ENCODE measurements at regions not wholly inside any gene's neighbourhood (a gene's known extent, or its start where the extent isn't known, plus 50 kb on each side); places are given as distances from the start of the nearest gene placed in this dataset.

DNA sequence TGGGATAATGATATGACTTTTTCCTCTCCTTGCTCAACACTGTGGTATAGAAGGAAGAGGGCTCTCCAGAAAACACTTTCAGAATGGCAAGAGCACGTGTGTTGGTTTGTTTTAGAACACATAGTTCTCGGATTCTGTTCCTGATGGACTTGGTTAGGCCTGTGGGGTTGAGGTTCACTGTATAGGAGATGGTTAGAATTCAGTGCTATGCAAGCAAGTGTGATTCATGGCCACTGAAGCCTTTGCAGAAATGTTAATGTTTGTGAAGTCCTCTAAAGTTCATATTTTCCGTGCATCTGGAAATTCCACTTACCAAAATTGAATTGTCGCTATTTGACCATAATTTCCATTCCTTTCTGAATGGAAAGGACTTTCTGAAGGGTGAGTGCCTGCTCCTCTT, 233.2 kb upstream of the DDHD1 start:
- H3K27me3 ChIP-seq (ENCODE audit: insufficient read depth, low read length) = no peaks in the 10 kb centered on the region
- no peaks in the 10 kb centered on the region for H4K20me1 ChIP-seq (ENCODE audit: insufficient read depth, low read length)
- no peak overlapping the region for H2AFZ ChIP-seq (ENCODE audit: low read length)
- no peaks in the 10 kb centered on the region for H3F3A ChIP-seq (ENCODE audit: insufficient read depth, low read length)
- H3K36me3 ChIP-seq (ENCODE audit: insufficient read depth, low read length) = no peaks in the 10 kb centered on the region
- H3K4me1 ChIP-seq (ENCODE audit: insufficient read depth, low read length, severe bottlenecking) = no peaks in the 10 kb centered on the region
- TF ChIP-seq, protein P1, sequence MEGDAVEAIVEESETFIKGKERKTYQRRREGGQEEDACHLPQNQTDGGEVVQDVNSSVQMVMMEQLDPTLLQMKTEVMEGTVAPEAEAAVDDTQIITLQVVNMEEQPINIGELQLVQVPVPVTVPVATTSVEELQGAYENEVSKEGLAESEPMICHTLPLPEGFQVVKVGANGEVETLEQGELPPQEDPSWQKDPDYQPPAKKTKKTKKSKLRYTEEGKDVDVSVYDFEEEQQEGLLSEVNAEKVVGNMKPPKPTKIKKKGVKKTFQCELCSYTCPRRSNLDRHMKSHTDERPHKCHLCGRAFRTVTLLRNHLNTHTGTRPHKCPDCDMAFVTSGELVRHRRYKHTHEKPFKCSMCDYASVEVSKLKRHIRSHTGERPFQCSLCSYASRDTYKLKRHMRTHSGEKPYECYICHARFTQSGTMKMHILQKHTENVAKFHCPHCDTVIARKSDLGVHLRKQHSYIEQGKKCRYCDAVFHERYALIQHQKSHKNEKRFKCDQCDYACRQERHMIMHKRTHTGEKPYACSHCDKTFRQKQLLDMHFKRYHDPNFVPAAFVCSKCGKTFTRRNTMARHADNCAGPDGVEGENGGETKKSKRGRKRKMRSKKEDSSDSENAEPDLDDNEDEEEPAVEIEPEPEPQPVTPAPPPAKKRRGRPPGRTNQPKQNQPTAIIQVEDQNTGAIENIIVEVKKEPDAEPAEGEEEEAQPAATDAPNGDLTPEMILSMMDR (IDR thresholded peaks at IDR 0.05; ENCODE audit: low read length) = no peak
- no peak for TF ChIP-seq EZH2 (IDR thresholded peaks at IDR 0.05; ENCODE audit: borderline replicate concordance, low read length)
- H3K9ac ChIP-seq (ENCODE audit: low read length) = no peak overlapping the region
- no peaks in the 10 kb centered on the region for H3K9me3 ChIP-seq (ENCODE audit: low read length)
- H3K4me3 ChIP-seq (ENCODE audit: low read depth, low read length, poor library complexity, severe bottlenecking) = no peak overlapping the region
- no peaks in the 10 kb centered on the region for H3K79me2 ChIP-seq (ENCODE audit: insufficient read depth, low read length)
- no peak overlapping the region for H3K4me2 ChIP-seq (ENCODE audit: low read length)
- no peaks in the 10 kb centered on the region for H3K9me2 ChIP-seq (ENCODE audit: low read depth, low read length)
- H3K27ac ChIP-seq (ENCODE audit: low read depth, low read length, poor library complexity, severe bottlenecking) = no peak overlapping the region

DNA sequence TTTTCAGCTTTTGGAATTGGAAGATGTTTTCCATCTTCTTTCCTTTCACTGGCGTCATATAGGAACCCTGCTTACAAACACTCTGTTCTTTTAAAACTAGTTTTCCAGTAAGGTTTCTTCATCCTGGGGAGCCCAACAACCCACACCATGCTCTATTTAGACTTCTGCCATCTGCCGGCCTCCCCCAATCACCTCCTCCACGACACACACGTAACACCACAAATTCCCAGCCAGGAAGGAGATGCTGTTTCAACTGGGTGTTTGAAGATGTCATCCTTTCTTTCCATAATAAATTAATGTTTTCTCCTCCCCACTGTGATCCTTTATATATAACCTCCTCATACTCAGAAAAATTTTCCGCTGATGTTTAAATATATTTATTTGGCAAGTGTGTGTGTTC, 231.4 kb upstream of the DDHD1 start:
- no peak overlapping the region for H3K9ac ChIP-seq (ENCODE audit: low read length)
- no peaks in the 10 kb centered on the region for H3K27me3 ChIP-seq (ENCODE audit: insufficient read depth, low read length)
- H3K4me3 ChIP-seq (ENCODE audit: low read depth, low read length, poor library complexity, severe bottlenecking) = no peak overlapping the region
- H3K9me3 ChIP-seq (ENCODE audit: low read length) = no peaks in the 10 kb centered on the region
- no peaks in the 10 kb centered on the region for H3K9me2 ChIP-seq (ENCODE audit: low read depth, low read length)
- TF ChIP-seq, protein P1 (IDR thresholded peaks at IDR 0.05; ENCODE audit: low read length) = no peak
- TF ChIP-seq EZH2 (IDR thresholded peaks at IDR 0.05; ENCODE audit: borderline replicate concordance, low read length) = no peak
- no peaks in the 10 kb centered on the region for H4K20me1 ChIP-seq (ENCODE audit: insufficient read depth, low read length)
- no peaks in the 10 kb centered on the region for H3K4me1 ChIP-seq (ENCODE audit: insufficient read depth, low read length, severe bottlenecking)
- no peaks in the 10 kb centered on the region for H3K79me2 ChIP-seq (ENCODE audit: insufficient read depth, low read length)
- H3K27ac ChIP-seq (ENCODE audit: low read depth, low read length, poor library complexity, severe bottlenecking) = no peak overlapping the region
- no peak overlapping the region for H3K4me2 ChIP-seq (ENCODE audit: low read length)
- H2AFZ ChIP-seq (ENCODE audit: low read length) = no peak overlapping the region
- no peaks in the 10 kb centered on the region for H3K36me3 ChIP-seq (ENCODE audit: insufficient read depth, low read length)
- no peaks in the 10 kb centered on the region for H3F3A ChIP-seq (ENCODE audit: insufficient read depth, low read length)

DNA sequence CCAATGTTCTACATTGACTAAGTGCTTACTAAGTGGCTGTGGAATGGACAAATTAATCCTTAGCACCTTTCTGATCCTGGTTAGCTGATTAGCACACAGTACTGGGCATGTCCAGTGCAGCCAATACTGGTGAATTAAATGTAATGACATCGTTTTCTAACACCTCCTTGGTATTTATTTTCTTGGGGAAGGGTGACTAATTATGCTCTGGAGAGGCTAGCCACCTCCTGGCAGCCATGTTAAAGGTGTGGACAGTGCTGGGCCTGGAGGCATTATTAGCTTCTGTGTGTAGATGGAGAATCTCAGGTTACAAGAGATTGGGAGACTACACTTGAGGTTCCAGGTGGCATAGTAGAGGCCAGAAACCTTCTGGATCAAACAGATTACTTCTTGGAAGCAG, 230.9 kb upstream of the DDHD1 start:
- Histone ChIP-seq H3F3A (ENCODE audit: insufficient read depth, low read length) (no peaks in the 10 kb centered on the region), H3K9me2 (ENCODE audit: low read depth, low read length) (no peaks in the 10 kb centered on the region), H3K27me3 (ENCODE audit: insufficient read depth, low read length) (no peaks in the 10 kb centered on the region), H3K27ac (ENCODE audit: low read depth, low read length, poor library complexity, severe bottlenecking) (no peak overlapping the region), H3K36me3 (ENCODE audit: insufficient read depth, low read length) (no peaks in the 10 kb centered on the region), H3K4me1 (ENCODE audit: insufficient read depth, low read length, severe bottlenecking) (no peaks in the 10 kb centered on the region), H3K9ac (ENCODE audit: low read length) (no peak overlapping the region), H3K9me3 (ENCODE audit: low read length) (no peaks in the 10 kb centered on the region), H3K4me3 (ENCODE audit: low read depth, low read length, poor library complexity, severe bottlenecking) (no peak overlapping the region), H2AFZ (ENCODE audit: low read length) (no peak overlapping the region), H4K20me1 (ENCODE audit: insufficient read depth, low read length) (no peaks in the 10 kb centered on the region), H3K4me2 (ENCODE audit: low read length) (no peak overlapping the region), H3K79me2 (ENCODE audit: insufficient read depth, low read length) (no peaks in the 10 kb centered on the region)
- TF ChIP-seq, protein P1 (IDR thresholded peaks at IDR 0.05; ENCODE audit: low read length) = no peak
- TF ChIP-seq EZH2 (IDR thresholded peaks at IDR 0.05; ENCODE audit: borderline replicate concordance, low read length) = no peak
